ENCODE measurements at regions not wholly inside any gene's neighbourhood (a gene's known extent, or its start where the extent isn't known, plus 50 kb on each side); places are given as distances from the start of the nearest gene placed in this dataset.

- no peak for TF ChIP-seq ZBTB33 (CRISPR knock-in tag; IDR thresholded peaks at IDR 0.05)
- TF ChIP-seq SAFB2 (IDR thresholded peaks at IDR 0.05; ENCODE audit: borderline replicate concordance, low read depth, low read length, severe bottlenecking): no peak
- TF ChIP-seq POLR3G (IDR thresholded peaks at IDR 0.05; ENCODE audit: extremely low read depth, insufficient read length, insufficient replicate concordance): no peak
- TF ChIP-seq LCOR (CRISPR knock-in tag; IDR thresholded peaks at IDR 0.05): 0 out of 2 replicates have a peak, but pooled peaks have one; percentile 19
- peak; percentile 49; the same call in 1 of the 2 replicates for TF ChIP-seq VEZF1 (CRISPR knock-in tag; IDR thresholded peaks at IDR 0.05)
- no peak for TF ChIP-seq SIRT6 (IDR thresholded peaks at IDR 0.05; ENCODE audit: low read depth, low read length)
- TF ChIP-seq ZNF347 (CRISPR knock-in tag; IDR thresholded peaks at IDR 0.05; ENCODE audit: low read depth): no peak
- 0 out of 4 replicates have a peak, but pooled peaks of 1 of the 2 experiments have one; percentile 15 for TF ChIP-seq TRIM24 (IDR thresholded peaks at IDR 0.05)
- no peak for TF ChIP-seq SMAD1 (IDR thresholded peaks at IDR 0.05; ENCODE audit: low read depth, low read length, partially characterized antibody)
- peak; percentile 23 for TF ChIP-seq BRD9 (IDR thresholded peaks at IDR 0.05; ENCODE audit: low read depth, partially characterized antibody)
- peak in 1 of 2 experiments; percentile 24 for TF ChIP-seq AFF1 (IDR thresholded peaks at IDR 0.05; ENCODE audit: low read depth in 1 of 2, partially characterized antibody in 2 of 2)
- no peak for TF ChIP-seq KLF1 (tag; IDR thresholded peaks at IDR 0.05)
- TF ChIP-seq MCM3 (IDR thresholded peaks at IDR 0.05): no peak
- 0 out of 2 replicates have a peak, but pooled peaks have one; percentile 17 for TF ChIP-seq ZEB2 (IDR thresholded peaks at IDR 0.05)
- peak; percentile 42; the same call in 1 of the 2 replicates for TF ChIP-seq NFRKB (IDR thresholded peaks at IDR 0.05; ENCODE audit: low read depth)
- TF ChIP-seq ZNF583 (CRISPR knock-in tag; IDR thresholded peaks at IDR 0.05): no peak
- peak; percentile 39; the same call in 1 of the 2 replicates for TF ChIP-seq TOE1 (IDR thresholded peaks at IDR 0.05; ENCODE audit: borderline replicate concordance)
- no peak for TF ChIP-seq TOE1 (CRISPR knock-in tag; IDR thresholded peaks at IDR 0.05; ENCODE audit: borderline replicate concordance, low read depth)
- no peak for TF ChIP-seq HES1 (IDR thresholded peaks at IDR 0.05; ENCODE audit: low read depth)
- peak; percentile 83 for TF ChIP-seq CGGBP1 (CRISPR knock-in tag; IDR thresholded peaks at IDR 0.05)
- TF ChIP-seq CHCHD3 (CRISPR knock-in tag; IDR thresholded peaks at IDR 0.05): peak; percentile 90; the same call in 1 of the 2 replicates
- 0 out of 2 replicates have a peak, but pooled peaks have one; percentile 46 for TF ChIP-seq THRAP3 (IDR thresholded peaks at IDR 0.05; ENCODE audit: borderline replicate concordance)
These were observed 205.2 kb upstream of the WSB1 start (continued) for GRCh38 chr17:27088767-27089078.

Measured in K562 (cell line).